ENCODE measurements at regions not wholly inside any gene's neighbourhood (a gene's known extent, or its start where the extent isn't known, plus 50 kb on each side); places are given as distances from the start of the nearest gene placed in this dataset.

GRCh38 chr1:30807318-30808066 lies 49.9 kb upstream of the LAPTM5 start:
- no peak overlapping the region for H4K5ac ChIP-seq (ENCODE audit: insufficient read length, low read depth, low read length)
- peaks cover 13% of the 10 kb centered on the region for H3K27me3 Mint-ChIP-seq (ENCODE audit: low read depth)
- no peak overlapping the region for H2BK15ac ChIP-seq (ENCODE audit: low read depth, low read length)
- WGBS (ENCODE audit: extremely low coverage, insufficient read length, low lambda C conversion rate), result no CpG with 5 or more reads among the region's 41 CpGs
- H3K56ac ChIP-seq (ENCODE audit: insufficient read length, low read depth, low read length), result no peak overlapping the region
- TF ChIP-seq CTCF (conservative IDR thresholded peaks at IDR 0.05), result no peak
- H3K4me1 ChIP-seq (ENCODE audit: insufficient read depth, low read length), result peaks cover 9% of the 10 kb centered on the region; the same call in 1 of the 2 replicates
- no peak overlapping the region for H3K4me2 ChIP-seq (ENCODE audit: insufficient read depth, insufficient read length, low read length)
- H2BK120ac ChIP-seq (ENCODE audit: low read depth, low read length, poor library complexity, severe bottlenecking), result no peak overlapping the region
- H3K18ac ChIP-seq (ENCODE audit: insufficient read length, low read depth, low read length), result no peak overlapping the region
- H3K36me3 Mint-ChIP-seq (ENCODE audit: insufficient read depth in 1 of 3, low read depth in 3 of 3), result no peaks in the 10 kb centered on the region
- no peak overlapping the region for H2BK12ac ChIP-seq (ENCODE audit: insufficient read length, low read depth, low read length)
- no peaks in the 10 kb centered on the region for H3K79me2 ChIP-seq (ENCODE audit: insufficient read depth, low read length)
- H3K14ac ChIP-seq (ENCODE audit: insufficient read depth, low read length), result no peak overlapping the region
- H3K79me1 ChIP-seq (ENCODE audit: insufficient read depth, low read depth, low read length, poor library complexity, severe bottlenecking), result no peaks in the 10 kb centered on the region
- no peaks in the 10 kb centered on the region for H3K9me3 Mint-ChIP-seq
- no peaks in the 10 kb centered on the region for H3K23me2 ChIP-seq (ENCODE audit: insufficient read length, low read depth, low read length, poor library complexity, severe bottlenecking)
- no peak overlapping the region for H2BK5ac ChIP-seq (ENCODE audit: insufficient read length, low read length)
- no peak overlapping the region for H4K8ac ChIP-seq (replicated peaks; ENCODE audit: insufficient read length, low read depth, low read length)
- H3K27me3 ChIP-seq (ENCODE audit: insufficient read depth, low read length), result no peaks in the 10 kb centered on the region
- H3K4me1 Mint-ChIP-seq, result peaks cover 59 to 61% of the 10 kb centered on the region in 2 experiments
- no peak overlapping the region; a peak in 1 of 5 replicates for H3K4me3 Mint-ChIP-seq
- peak overlapping the region in 1 of 3 experiments; percentile 71; a peak in 2 of 7 replicates for H3K27ac Mint-ChIP-seq
- H3K9me3 ChIP-seq (ENCODE audit: control insufficient read depth, low read depth, low read length), result no peaks in the 10 kb centered on the region
- no peak overlapping the region for H2AK5ac ChIP-seq (ENCODE audit: insufficient read length, low read length)
- no peak overlapping the region for H3K4ac ChIP-seq (ENCODE audit: low read depth, low read length)
- H3K27ac ChIP-seq (ENCODE audit: insufficient read length, low read depth, low read length), result no peak overlapping the region
- H2BK20ac ChIP-seq (ENCODE audit: low read depth, low read length, poor library complexity, severe bottlenecking), result no peak overlapping the region
- H4K91ac ChIP-seq (ENCODE audit: insufficient read length, low read depth, low read length), result no peak overlapping the region
- H4K20me1 ChIP-seq (ENCODE audit: control insufficient read depth, insufficient read depth, insufficient read length), result no peaks in the 10 kb centered on the region
- no peak for DNase-seq
- H2AFZ ChIP-seq (ENCODE audit: low read length), result no peak overlapping the region
- H3T11ph ChIP-seq (ENCODE audit: low read length), result no peak overlapping the region
- H3K9ac ChIP-seq (ENCODE audit: extremely low read depth, insufficient read length, low read length), result no peak overlapping the region
- H3K23ac ChIP-seq (ENCODE audit: insufficient read length, low read depth, low read length), result no peak overlapping the region

All from H9 (cell line).